Esophagus squamous epithelium (tissue), 5 donors: ENCODE measurements at regions not wholly inside any gene's neighbourhood (a gene's known extent, or its start where the extent isn't known, plus 50 kb on each side); places are given as distances from the start of the nearest gene placed in this dataset.

ENCODE experiments used
- DNase-seq: peaks from one replicate; lab custom pipeline; 2025; lab: John Stamatoyannopoulos, UW
- H3K27ac ChIP-seq, 4 donors: fragments of 200-600 bp; sonication (generic); one replicate each; pipeline ENCODE4 v1.5.1; 2016 to 2019; ENCODE audit warnings: mild to moderate bottlenecking in 1 of 4
- H3K27me3 ChIP-seq, 4 donors: fragments of 200-600 bp; sonication (generic); 1 replicate in 3 of 4; 2 replicates in 1 of 4; pipeline versions ENCODE4 v1.5.1 to v1.6.0; 2017 to 2021; ENCODE audit warnings: antibody characterized with exemption in 1 of 4
- H3K36me3 ChIP-seq, 3 donors: fragments of 200-600 bp; sonication (generic); one replicate each; pipeline ENCODE4 v1.5.1; 2016 to 2019
- H3K4me1 ChIP-seq, 3 donors: fragments of 200-600 bp; sonication (generic); one replicate each; pipeline ENCODE4 v1.5.1; 2017 to 2019
- H3K4me3 ChIP-seq, 4 donors: fragments of 200-600 bp; sonication (generic); 1 replicate in 3 of 4; 2 replicates in 1 of 4; pipeline ENCODE4 v1.5.1; 2016 to 2019; ENCODE audit warnings: mild to moderate bottlenecking in 2 of 4, moderate library complexity in 1 of 4
- H3K9me3 ChIP-seq, 3 donors: fragments of 200-600 bp; sonication (generic); one replicate each; pipeline ENCODE4 v1.5.1; 2016 to 2019
- POLR2A ChIP-seq, 4 donors: fragments of 450-650 bp; IDR thresholded peaks; one replicate each; pipeline ENCODE4 v1.6.1; 2017; ENCODE audit warnings: antibody characterized with exemption in 4 of 4, mild to moderate bottlenecking in 4 of 4, moderate library complexity in 3 of 4
- WGBS, 2 donors: methylation state at CpG; one replicate each; pipeline ENCODE4 v1.1.5; 2018; 5-methylcytosine and 5-hydroxymethylcytosine counted together
- intact Hi-C: fragments of 100-400 bp; cut with DNase I; formaldehyde crosslinking; loops from one replicate; pipeline ENCODE4 v1.15.0; 2022
- TF ChIP-seq, protein P1 (sequence below), 6 experiments: fragments of 450-650 bp in 4 of 6; fragments of 200-600 bp in 2 of 6; sonication (generic) in 2 of 6; IDR thresholded peaks; one replicate each; pipeline ENCODE4 v1.5.1; 2016 to 2019; ENCODE audit warnings: antibody characterized with exemption in 6 of 6, mild to moderate bottlenecking in 4 of 6, moderate library complexity in 4 of 6
- donor health status: DM: yes; HTN: yes; CAD: no.

GRCh38 chr6:145063091-145063490 is 672.2 kb downstream of the EPM2A start:
- Histone ChIP-seq H3K36me3 (no peaks in the 10 kb centered on the region), H3K4me3 (no peak overlapping the region), H3K9me3 (no peaks in the 10 kb centered on the region), H3K27ac (no peak overlapping the region), H3K4me1 (no peaks in the 10 kb centered on the region), H3K27me3 (no peaks in the 10 kb centered on the region)
- no peak for DNase-seq
- intact Hi-C loops, result no loop called here
- TF ChIP-seq, protein P1, sequence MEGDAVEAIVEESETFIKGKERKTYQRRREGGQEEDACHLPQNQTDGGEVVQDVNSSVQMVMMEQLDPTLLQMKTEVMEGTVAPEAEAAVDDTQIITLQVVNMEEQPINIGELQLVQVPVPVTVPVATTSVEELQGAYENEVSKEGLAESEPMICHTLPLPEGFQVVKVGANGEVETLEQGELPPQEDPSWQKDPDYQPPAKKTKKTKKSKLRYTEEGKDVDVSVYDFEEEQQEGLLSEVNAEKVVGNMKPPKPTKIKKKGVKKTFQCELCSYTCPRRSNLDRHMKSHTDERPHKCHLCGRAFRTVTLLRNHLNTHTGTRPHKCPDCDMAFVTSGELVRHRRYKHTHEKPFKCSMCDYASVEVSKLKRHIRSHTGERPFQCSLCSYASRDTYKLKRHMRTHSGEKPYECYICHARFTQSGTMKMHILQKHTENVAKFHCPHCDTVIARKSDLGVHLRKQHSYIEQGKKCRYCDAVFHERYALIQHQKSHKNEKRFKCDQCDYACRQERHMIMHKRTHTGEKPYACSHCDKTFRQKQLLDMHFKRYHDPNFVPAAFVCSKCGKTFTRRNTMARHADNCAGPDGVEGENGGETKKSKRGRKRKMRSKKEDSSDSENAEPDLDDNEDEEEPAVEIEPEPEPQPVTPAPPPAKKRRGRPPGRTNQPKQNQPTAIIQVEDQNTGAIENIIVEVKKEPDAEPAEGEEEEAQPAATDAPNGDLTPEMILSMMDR (IDR thresholded peaks at IDR 0.05), result no peak
- no peak for TF ChIP-seq POLR2A (IDR thresholded peaks at IDR 0.05)

- intact Hi-C loops, result no loop called here
- Histone ChIP-seq H3K9me3 (no peaks in the 10 kb centered on the region), H3K36me3 (no peaks in the 10 kb centered on the region), H3K27ac (no peak overlapping the region), H3K4me3 (no peak overlapping the region), H3K27me3 (no peaks in the 10 kb centered on the region), H3K4me1 (no peaks in the 10 kb centered on the region)
- no peak for TF ChIP-seq POLR2A (IDR thresholded peaks at IDR 0.05)
- TF ChIP-seq, protein P1 (IDR thresholded peaks at IDR 0.05), result no peak
- DNase-seq, result no peak
These were observed 667.9 kb downstream of the EPM2A start for GRCh38 chr6:145067430-145067829.

GRCh38 chr6:145068577-145068976 is 666.7 kb downstream of the EPM2A start:
- Histone ChIP-seq H3K36me3 (no peaks in the 10 kb centered on the region), H3K4me3 (no peak overlapping the region), H3K27ac (no peak overlapping the region), H3K27me3 (no peaks in the 10 kb centered on the region), H3K4me1 (no peaks in the 10 kb centered on the region), H3K9me3 (no peaks in the 10 kb centered on the region)
- TF ChIP-seq, protein P1 (IDR thresholded peaks at IDR 0.05), result no peak
- TF ChIP-seq POLR2A (IDR thresholded peaks at IDR 0.05), result no peak
- no peak for DNase-seq
- intact Hi-C loops, result no loop called here

- no peak overlapping the region for H3K4me3 ChIP-seq
- no peaks in the 10 kb centered on the region for H3K36me3 ChIP-seq
- 72 to 74% methylated on average over 2 of the region's 2 CpGs for WGBS, 2 donors
- no peak for DNase-seq
- H3K27ac ChIP-seq, result no peak overlapping the region
- no peaks in the 10 kb centered on the region for H3K4me1 ChIP-seq
- H3K9me3 ChIP-seq, result no peaks in the 10 kb centered on the region
- intact Hi-C loops, result no loop called here
- no peak for TF ChIP-seq POLR2A (IDR thresholded peaks at IDR 0.05)
- TF ChIP-seq, protein P1 (IDR thresholded peaks at IDR 0.05), result no peak
- no peaks in the 10 kb centered on the region for H3K27me3 ChIP-seq
These were observed 665.4 kb downstream of the EPM2A start for GRCh38 chr6:145069966-145070365.

DNA sequence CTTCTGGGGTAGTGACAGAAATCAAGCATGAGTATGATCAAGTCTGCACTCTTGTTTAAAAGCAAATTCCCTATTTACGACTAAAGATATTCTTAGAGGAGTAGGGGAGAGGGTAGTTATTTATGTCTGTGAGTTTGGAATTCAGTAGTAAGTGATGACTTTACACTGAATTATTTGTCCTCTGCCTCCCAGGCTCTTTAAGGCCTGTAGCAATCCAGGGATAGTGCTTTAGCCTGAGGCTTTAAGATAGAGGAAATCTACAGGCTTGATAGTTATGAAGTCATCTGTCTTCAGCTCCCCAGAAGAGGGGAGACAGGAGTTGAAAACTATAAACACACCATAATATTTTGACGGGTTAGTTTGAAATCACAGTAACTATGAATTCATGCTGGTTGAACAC is 664.5 kb downstream of the EPM2A start:
- WGBS, 2 donors, result 83 to 85% methylated on average over 2 of the region's 2 CpGs
- intact Hi-C loops, result no loop called here
- no peak for TF ChIP-seq POLR2A (IDR thresholded peaks at IDR 0.05)
- TF ChIP-seq, protein P1 (IDR thresholded peaks at IDR 0.05), result no peak

More for the DNA sequence above, 664.5 kb downstream of the EPM2A start:
- Histone ChIP-seq H3K27me3 (no peaks in the 10 kb centered on the region), H3K4me1 (no peaks in the 10 kb centered on the region), H3K4me3 (no peak overlapping the region), H3K36me3 (no peaks in the 10 kb centered on the region), H3K27ac (no peak overlapping the region), H3K9me3 (no peaks in the 10 kb centered on the region)
- no peak for DNase-seq
